GM12864 (cell line): ENCODE measurements at regions not wholly inside any gene's neighbourhood (a gene's known extent, or its start where the extent isn't known, plus 50 kb on each side); places are given as distances from the start of the nearest gene placed in this dataset.
"Not testable (repeated sequence)": the region's sequence is repeated elsewhere in the genome, so short reads cannot be mapped to it uniquely, and the experiment has no call there.

Experiments
- DNase-seq: peaks from one replicate; pipeline ENCODE4 v3.0.0-alpha.2; 2011; ENCODE audit warnings: low read depth
- H3K4me3 ChIP-seq: 2 replicates; pipeline ENCODE4 v1.5.1; 2011; ENCODE audit warnings: mild to moderate bottlenecking, low read depth, low read length, control low read depth

- not testable (repeated sequence) for DNase-seq, H3K4me3 ChIP-seq
Measured at GRCh38 chr1:149635290-149635899, 51.7 kb downstream of the PPIAL4C start.

GRCh38 chr1:149636286-149637122 is 52.9 kb downstream of the PPIAL4C start:
- peak; percentile 93 for DNase-seq

DNA sequence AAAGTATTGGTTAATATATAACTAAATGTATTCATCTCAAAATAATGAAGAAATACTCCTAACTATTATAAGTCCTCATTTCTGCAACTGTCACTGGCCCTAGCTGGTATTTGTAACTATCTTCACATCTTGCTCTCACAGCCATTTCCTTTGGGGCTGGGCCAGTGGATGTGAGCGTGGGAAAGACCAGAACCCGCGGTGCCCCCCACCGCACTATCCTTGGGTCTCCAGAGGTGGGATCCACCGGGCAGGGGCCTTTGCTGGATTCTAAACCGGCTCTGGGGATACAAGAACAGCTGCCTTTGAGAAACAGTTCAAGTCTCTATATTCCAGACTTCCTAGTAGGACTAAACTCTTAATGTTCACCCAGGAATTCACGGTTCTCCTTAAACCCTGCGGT is 54.8 kb downstream of the PPIAL4C start:
- not testable (repeated sequence) for DNase-seq

More at GRCh38 chr1:149636286-149637122, 52.9 kb downstream of the PPIAL4C start:
- peak overlapping the region; percentile 52 for H3K4me3 ChIP-seq

GRCh38 chr1:149638901-149639658 is 55.4 kb downstream of the PPIAL4C start:
- not testable (repeated sequence) for DNase-seq, H3K4me3 ChIP-seq

More for the DNA sequence above, 54.8 kb downstream of the PPIAL4C start:
- not testable (repeated sequence) for H3K4me3 ChIP-seq

DNA sequence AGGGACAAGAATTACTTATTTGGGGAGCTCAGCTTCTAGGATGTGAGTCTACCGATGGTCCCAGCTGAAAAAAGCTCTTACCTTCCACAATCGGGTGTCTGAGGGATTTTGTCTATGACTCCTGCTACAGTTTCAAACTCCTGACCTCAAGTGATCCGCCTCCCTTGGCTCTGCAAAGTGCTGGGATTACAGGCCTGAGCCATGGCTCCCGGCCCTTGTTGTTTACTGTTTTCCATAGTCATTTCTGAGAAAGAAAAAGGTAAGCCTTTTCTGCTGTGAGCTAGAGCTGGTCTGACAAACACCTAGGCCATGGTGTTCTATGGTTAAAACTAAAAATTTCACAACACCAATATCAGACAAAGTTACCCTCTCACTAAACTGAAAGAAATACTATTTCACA is 57.5 kb downstream of the PPIAL4C start:
- not testable (repeated sequence) for DNase-seq

DNA sequence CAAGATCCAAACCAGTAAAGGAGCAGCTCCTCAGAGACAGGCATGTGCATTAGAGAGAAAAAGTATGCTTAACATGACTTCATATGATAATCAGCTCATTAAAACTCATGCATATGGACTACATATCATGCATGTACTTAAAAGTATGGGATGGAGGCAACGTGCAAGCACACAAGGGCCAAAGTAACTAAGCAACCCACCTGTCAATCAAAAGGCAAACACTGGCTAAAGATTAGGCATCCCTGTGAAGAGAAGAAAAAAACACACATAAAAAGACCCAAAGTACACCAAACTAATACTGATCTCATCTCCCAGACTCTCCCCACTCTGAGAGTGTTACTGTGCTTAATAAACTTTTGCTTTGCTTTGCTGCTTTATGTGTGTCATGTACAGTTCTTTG is 61.2 kb downstream of the PPIAL4C start:
- DNase-seq, H3K4me3 ChIP-seq: not testable (repeated sequence)

More for the DNA sequence above, 57.5 kb downstream of the PPIAL4C start:
- not testable (repeated sequence) for H3K4me3 ChIP-seq

DNA sequence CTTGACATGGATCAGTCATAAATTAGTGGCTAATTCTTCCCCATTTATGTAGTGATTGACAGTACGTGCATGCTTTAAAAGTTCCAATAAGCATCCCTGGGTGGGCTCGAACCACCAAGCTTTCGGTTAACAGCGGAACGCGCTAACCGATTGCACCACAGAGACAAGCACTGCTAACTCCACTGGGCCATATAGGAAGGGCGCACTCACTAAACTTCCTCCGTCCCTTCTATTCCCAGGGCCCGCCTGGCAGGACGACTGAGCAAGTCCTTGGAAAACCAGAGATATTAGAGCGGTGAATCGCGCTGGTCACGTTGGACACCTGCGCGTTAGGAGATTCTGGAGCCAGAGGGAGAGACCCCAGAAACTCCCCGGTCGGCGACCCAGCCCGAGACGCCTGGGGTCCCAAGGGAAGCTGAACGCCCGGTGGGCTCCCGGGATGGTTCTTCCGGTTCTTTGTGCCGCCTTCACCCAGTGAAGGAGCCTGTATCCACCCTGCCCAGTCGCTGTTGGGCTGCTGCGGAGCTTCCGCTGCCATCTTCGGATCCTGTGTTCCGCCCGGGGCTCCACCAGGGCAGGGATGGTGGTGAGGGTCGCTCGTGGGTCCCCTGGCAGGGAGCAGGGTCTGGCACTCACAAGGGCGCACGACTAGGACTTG is 62.8 kb downstream of the PPIAL4C start:
- H3K4me3 ChIP-seq = peak overlapping the region; percentile 42
- DNase-seq = not testable (repeated sequence)

GRCh38 chr1:149647018-149647373 is 63.3 kb downstream of the PPIAL4C start:
- H3K4me3 ChIP-seq, DNase-seq: not testable (repeated sequence)

GRCh38 chr1:149657750-149658149 is 74.1 kb downstream of the PPIAL4C start:
- DNase-seq, H3K4me3 ChIP-seq: not testable (repeated sequence)

DNA sequence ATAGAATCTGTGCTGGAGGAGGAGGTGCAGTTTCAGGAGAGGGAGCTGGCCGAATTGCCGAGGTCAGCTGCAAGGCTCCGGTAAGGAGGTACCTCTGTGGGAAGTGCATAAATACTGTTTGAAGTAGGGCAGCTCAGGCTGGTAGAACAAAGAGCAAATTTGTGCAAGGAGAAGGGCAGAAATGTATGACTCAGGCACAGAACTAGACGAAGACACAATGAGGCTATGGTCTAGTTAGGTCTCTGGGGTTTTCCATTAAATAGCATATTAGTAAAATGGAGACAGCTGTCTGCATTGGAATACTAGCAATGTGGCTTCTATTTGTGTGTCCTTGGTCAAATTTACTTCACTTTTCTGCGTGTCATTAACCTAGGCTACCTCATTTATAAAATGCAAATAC is 74.5 kb downstream of the PPIAL4C start:
- DNase-seq = not testable (repeated sequence)

GRCh38 chr1:149664624-149665023 is 81.0 kb downstream of the PPIAL4C start:
- H3K4me3 ChIP-seq = not testable (repeated sequence)

More for the DNA sequence above, 74.5 kb downstream of the PPIAL4C start:
- not testable (repeated sequence) for H3K4me3 ChIP-seq

DNA sequence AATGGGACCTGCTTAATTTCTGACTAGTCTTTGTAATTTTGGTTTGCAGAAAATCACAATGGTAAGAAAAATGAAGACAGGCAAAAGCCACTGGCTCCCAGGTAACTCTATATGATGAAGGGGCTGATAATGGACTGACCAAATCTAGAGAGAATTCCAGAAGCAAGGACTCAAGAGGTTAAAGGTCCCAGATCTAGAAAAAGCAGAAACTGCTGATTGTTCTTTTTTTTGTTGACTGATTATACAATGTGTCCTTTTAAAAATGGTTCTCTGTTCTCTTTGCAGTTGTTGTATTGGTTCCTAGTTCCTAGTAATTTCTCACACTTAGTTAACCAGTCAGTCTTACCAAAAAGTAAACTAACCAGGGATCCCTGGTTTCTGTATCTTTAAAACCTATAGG is 81.4 kb downstream of the PPIAL4C start:
- H3K4me3 ChIP-seq, DNase-seq: not testable (repeated sequence)

More at GRCh38 chr1:149664624-149665023, 81.0 kb downstream of the PPIAL4C start:
- DNase-seq = not testable (repeated sequence)

- not testable (repeated sequence) for DNase-seq, H3K4me3 ChIP-seq
Measured at GRCh38 chr1:149665528-149665927, 81.9 kb downstream of the PPIAL4C start.

GRCh38 chr1:149673231-149673909 is 89.7 kb downstream of the PPIAL4C start:
- DNase-seq, H3K4me3 ChIP-seq: not testable (repeated sequence)

GRCh38 chr1:149674921-149675320 is 91.3 kb downstream of the PPIAL4C start:
- not testable (repeated sequence) for DNase-seq, H3K4me3 ChIP-seq

GRCh38 chr1:149677359-149677758 is 93.7 kb downstream of the PPIAL4C start:
- DNase-seq = not testable (repeated sequence)

DNA sequence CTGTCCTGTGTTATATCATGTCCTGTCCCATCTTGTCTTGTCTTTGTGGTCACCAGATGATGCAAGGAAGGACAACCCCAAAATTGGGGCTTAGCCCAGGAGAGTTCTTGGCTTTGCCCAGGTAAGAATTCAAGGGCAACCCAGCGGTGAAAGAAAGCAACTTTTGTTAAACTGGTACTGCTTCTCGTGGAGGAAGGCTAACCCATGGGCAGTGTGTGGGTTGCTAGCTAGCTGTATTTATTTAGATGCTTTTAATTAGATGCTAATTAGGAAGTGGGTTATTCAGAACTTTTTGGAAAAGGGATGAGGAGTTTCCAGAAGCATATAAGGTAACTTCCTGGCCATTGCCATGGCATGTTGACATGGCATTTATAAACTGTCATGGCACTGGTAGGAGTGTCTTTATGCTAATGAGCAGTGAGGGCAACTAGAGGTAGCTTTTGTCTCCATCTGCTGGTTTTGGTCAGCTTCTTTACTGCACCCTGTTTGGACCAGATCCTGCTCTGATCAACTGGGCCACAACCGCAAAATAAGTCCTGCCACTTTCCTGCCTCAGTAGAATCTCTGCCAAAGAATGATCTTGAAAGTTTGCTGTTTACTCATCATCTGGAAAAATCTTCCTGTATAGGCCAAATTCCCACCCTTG is 95.8 kb upstream of the FCGR1A start:
- H3K4me3 ChIP-seq, DNase-seq: not testable (repeated sequence)

More at GRCh38 chr1:149677359-149677758, 93.7 kb downstream of the PPIAL4C start:
- not testable (repeated sequence) for H3K4me3 ChIP-seq

DNA sequence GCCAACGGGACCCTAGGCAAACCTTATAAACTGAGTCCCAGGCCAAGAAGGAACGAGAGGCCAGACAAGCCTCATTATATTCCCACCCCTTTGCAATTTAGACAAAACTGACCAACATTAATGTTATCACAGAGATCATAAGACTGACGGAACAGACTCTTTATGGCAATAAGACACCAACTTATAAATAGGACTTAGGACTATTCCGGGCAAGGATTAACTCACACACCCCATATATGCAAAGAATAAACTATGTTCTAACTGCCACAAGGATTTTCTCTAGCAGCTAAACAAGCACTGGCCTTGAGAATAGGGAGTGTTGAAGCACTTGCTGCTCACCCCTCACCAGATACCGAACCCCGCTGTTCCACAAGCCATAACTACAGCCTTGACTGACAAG is 91.1 kb upstream of the FCGR1A start:
- H3K4me3 ChIP-seq, DNase-seq: not testable (repeated sequence)
